Stimulated activated CD4-positive, alpha-beta T cell treated with anti-CD3 and anti-CD28 coated beads, Interleukin-4, amount 100 ng/mL, for 24 hours (primary cell): ENCODE measurements at regions not wholly inside any gene's neighbourhood (a gene's known extent, or its start where the extent isn't known, plus 50 kb on each side); places are given as distances from the start of the nearest gene placed in this dataset.

Source experiments
- DNase-seq: peaks from one replicate; pipeline ENCODE4 v3.0.0-alpha.2; 2020

GRCh38 chr12:75581515-75581914, 70.1 kb upstream of the KRR1 start:
- no peak for DNase-seq

- DNase-seq: no peak
Observed at GRCh38 chr12:75579552-75579951, 68.1 kb upstream of the KRR1 start.

- DNase-seq: no peak
Observed at GRCh38 chr12:75578546-75578945, 67.1 kb upstream of the KRR1 start.

- DNase-seq: no peak
Observed at GRCh38 chr12:75577812-75578211, 66.4 kb upstream of the KRR1 start.

GRCh38 chr12:75571656-75572205, 60.3 kb upstream of the KRR1 start:
- DNase-seq: no peak

- DNase-seq: no peak
Observed at GRCh38 chr12:75571204-75571603, 59.8 kb upstream of the KRR1 start.

- no peak for DNase-seq
Observed at GRCh38 chr12:75568801-75569200, 57.4 kb upstream of the KRR1 start.

GRCh38 chr12:75568393-75568792, 57.0 kb upstream of the KRR1 start:
- no peak for DNase-seq

- no peak for DNase-seq
Observed at GRCh38 chr12:75565795-75566194, 54.4 kb upstream of the KRR1 start.

- no peak for DNase-seq
Observed at GRCh38 chr12:75564852-75565251, 53.4 kb upstream of the KRR1 start.

- no peak for DNase-seq
Observed at GRCh38 chr12:75564398-75564797, 53.0 kb upstream of the KRR1 start.

- no peak for DNase-seq
Observed at GRCh38 chr12:75563351-75563750, 51.9 kb upstream of the KRR1 start.

GRCh38 chr12:75561921-75562320, 50.5 kb upstream of the KRR1 start:
- DNase-seq: no peak
